Uterus (tissue), 3 donors: ENCODE measurements at regions not wholly inside any gene's neighbourhood (a gene's known extent, or its start where the extent isn't known, plus 50 kb on each side); places are given as distances from the start of the nearest gene placed in this dataset.

Experiments
- DNase-seq, 2 donors: peaks; one replicate each; pipeline ENCODE4 v3.0.0-alpha.2; 2019 to 2020
- H3K27ac ChIP-seq, 2 donors: fragments of 200-600 bp; sonication (generic); 1 replicate in 1 of 2; 2 replicates in 1 of 2; pipeline ENCODE4 v1.5.1; 2016 to 2018
- H3K27me3 ChIP-seq, 2 donors: fragments of 200-600 bp; sonication (generic); one replicate each; pipeline ENCODE4 v1.5.1; 2018 to 2019; ENCODE audit warnings: control low read depth in 1 of 2
- H3K36me3 ChIP-seq, 2 donors: fragments of 200-600 bp; sonication (generic); one replicate each; pipeline ENCODE4 v1.5.1; 2019; ENCODE audit warnings: control low read depth in 1 of 2
- H3K4me1 ChIP-seq, 2 donors: fragments of 200-600 bp; sonication (generic); one replicate each; pipeline ENCODE4 v1.5.1; 2018 to 2019; ENCODE audit warnings: control low read depth in 1 of 2
- H3K4me3 ChIP-seq, 2 donors: fragments of 200-600 bp; sonication (generic); 1 replicate in 1 of 2; 2 replicates in 1 of 2; pipeline ENCODE4 v1.5.1; 2018 to 2019; ENCODE audit warnings: mild to moderate bottlenecking in 1 of 2
- H3K9me3 ChIP-seq, 2 donors: fragments of 200-600 bp; sonication (generic); one replicate each; pipeline ENCODE4 v1.5.1; 2019; ENCODE audit warnings: control low read depth in 1 of 2
- CTCF ChIP-seq, 4 experiments: fragments of 200-600 bp in 2 of 4; fragments of 450-650 bp in 2 of 4; sonication (generic) in 2 of 4; IDR thresholded peaks; one replicate each; pipeline ENCODE4 v1.5.1; 2016 to 2019; ENCODE audit warnings: antibody characterized with exemption in 4 of 4, mild to moderate bottlenecking in 2 of 4, moderate library complexity in 1 of 4
- POLR2A ChIP-seq, 2 donors: fragments of 450-650 bp; IDR thresholded peaks; one replicate each; pipeline ENCODE4 v1.6.1; 2016; ENCODE audit warnings: antibody characterized with exemption in 2 of 2, mild to moderate bottlenecking in 1 of 2, moderate library complexity in 1 of 2
- intact Hi-C: fragments of 100-400 bp; cut with DNase I; formaldehyde crosslinking; loops from one replicate; pipeline ENCODE4 v1.15.1; 2023; ENCODE audit warnings: low total_unique reads
- donor health status: DM: yes; HTN: yes; CAD: no.

GRCh38 chr20:12074111-12074655 lies 156.5 kb downstream of the BTBD3 start:
- Histone ChIP-seq H3K9me3 (no peaks in the 10 kb centered on the region), H3K27ac (no peak overlapping the region), H3K27me3 (no peaks in the 10 kb centered on the region), H3K4me3 (no peak overlapping the region), H3K36me3 (no peaks in the 10 kb centered on the region), H3K4me1 (no peaks in the 10 kb centered on the region)
- TF ChIP-seq POLR2A (IDR thresholded peaks at IDR 0.05) (no peak), CTCF (IDR thresholded peaks at IDR 0.05) (no peak)
- intact Hi-C loops = no loop called here
- no peak for DNase-seq

GRCh38 chr20:12076200-12076599 lies 158.5 kb downstream of the BTBD3 start:
- TF ChIP-seq POLR2A (IDR thresholded peaks at IDR 0.05) = no peak
- no peak for TF ChIP-seq CTCF (IDR thresholded peaks at IDR 0.05)
- Histone ChIP-seq H3K27me3 (no peaks in the 10 kb centered on the region), H3K4me3 (no peak overlapping the region), H3K36me3 (no peaks in the 10 kb centered on the region), H3K27ac (no peak overlapping the region), H3K9me3 (no peaks in the 10 kb centered on the region), H3K4me1 (no peaks in the 10 kb centered on the region)
- intact Hi-C loops = no loop called here
- DNase-seq = no peak

- intact Hi-C loops = no loop called here
These were observed 160.2 kb downstream of the BTBD3 start for GRCh38 chr20:12077875-12078274.

GRCh38 chr20:12079490-12079889 lies 161.8 kb downstream of the BTBD3 start:
- intact Hi-C loops = no loop called here

More at GRCh38 chr20:12077875-12078274, 160.2 kb downstream of the BTBD3 start:
- peak; percentile 47 to 60 for DNase-seq
- TF ChIP-seq POLR2A (IDR thresholded peaks at IDR 0.05) (no peak), CTCF (IDR thresholded peaks at IDR 0.05) (no peak)
- Histone ChIP-seq H3K36me3 (no peaks in the 10 kb centered on the region), H3K4me3 (no peak overlapping the region), H3K9me3 (no peaks in the 10 kb centered on the region), H3K27ac (peak overlapping the region in 1 of 2 donors; percentile 21), H3K27me3 (no peaks in the 10 kb centered on the region), H3K4me1 (no peaks in the 10 kb centered on the region)

GRCh38 chr20:12083269-12083668 lies 165.6 kb downstream of the BTBD3 start:
- intact Hi-C loops = no loop called here
- Histone ChIP-seq H3K36me3 (no peaks in the 10 kb centered on the region), H3K27me3 (no peaks in the 10 kb centered on the region), H3K27ac (no peak overlapping the region), H3K4me3 (no peak overlapping the region), H3K9me3 (no peaks in the 10 kb centered on the region), H3K4me1 (no peaks in the 10 kb centered on the region)
- no peak for DNase-seq
- TF ChIP-seq CTCF (IDR thresholded peaks at IDR 0.05) = no peak
- TF ChIP-seq POLR2A (IDR thresholded peaks at IDR 0.05) = no peak

More at GRCh38 chr20:12079490-12079889, 161.8 kb downstream of the BTBD3 start:
- no peak for DNase-seq
- H3K9me3 ChIP-seq = no peaks in the 10 kb centered on the region
- TF ChIP-seq CTCF (IDR thresholded peaks at IDR 0.05) = no peak
- no peak for TF ChIP-seq POLR2A (IDR thresholded peaks at IDR 0.05)
- no peaks in the 10 kb centered on the region for H3K36me3 ChIP-seq
- no peak overlapping the region for H3K27ac ChIP-seq
- no peaks in the 10 kb centered on the region for H3K4me1 ChIP-seq
- no peaks in the 10 kb centered on the region for H3K27me3 ChIP-seq
- H3K4me3 ChIP-seq = no peak overlapping the region
